Activated CD8-positive, alpha-beta T cell treated with anti-CD3 and anti-CD28 coated beads, Interleukin-2, amount 10 ng/mL, durations not matched to agents 7 days and 5 days (primary cell): ENCODE measurements at regions not wholly inside any gene's neighbourhood (a gene's known extent, or its start where the extent isn't known, plus 50 kb on each side); places are given as distances from the start of the nearest gene placed in this dataset.

Experiments
- ATAC-seq: fragments of 150-1000 bp; cut with Tn5 transposase; one replicate; pipeline ENCODE4 v1.10.0; 2021; ENCODE audit warnings: moderate library complexity
- CTCF ChIA-PET: fragments of 350-600 bp; sonication (Branson Sonifier 250); formaldehyde crosslinking; loops from one replicate; lab custom pipeline; 2021; ENCODE audit warnings: antibody characterized with exemption; lab: Charles Lee
- POLR2A ChIA-PET: fragments of 350-600 bp; sonication (Branson Sonifier 250); formaldehyde crosslinking; loops from one replicate; lab custom pipeline; 2021; ENCODE audit warnings: antibody characterized with exemption; lab: Charles Lee
- DNase-seq: peaks from one replicate; pipeline ENCODE4 v3.0.0-alpha.2; 2020
- H3K27ac Mint-ChIP-seq: one replicate; pipeline ENCODE4 v1.8.0; 2021; ENCODE audit warnings: mild to moderate bottlenecking, mixed read lengths
- H3K27me3 Mint-ChIP-seq: one replicate; pipeline ENCODE4 v1.8.0; 2021; ENCODE audit warnings: low read depth, mixed read lengths
- H3K36me3 Mint-ChIP-seq: one replicate; pipeline ENCODE4 v1.8.0; 2021; ENCODE audit warnings: low read depth, mixed read lengths
- H3K4me1 Mint-ChIP-seq: one replicate; pipeline ENCODE4 v1.8.0; 2021; ENCODE audit warnings: low read depth, mixed read lengths
- H3K4me3 Mint-ChIP-seq: one replicate; pipeline ENCODE4 v1.8.0; 2021; ENCODE audit warnings: mild to moderate bottlenecking, mixed read lengths
- H3K9me3 Mint-ChIP-seq: one replicate; pipeline ENCODE4 v1.8.0; 2022; ENCODE audit warnings: mixed read lengths; ENCODE audit not compliant: insufficient read depth

GRCh38 chr13:56837161-56837560 lies 303.6 kb upstream of the PRR20A start:
- no peak overlapping the region for H3K4me3 Mint-ChIP-seq
- ATAC-seq, result no peak
- no peaks in the 10 kb centered on the region for H3K4me1 Mint-ChIP-seq
- no peaks in the 10 kb centered on the region for H3K36me3 Mint-ChIP-seq
- no peaks in the 10 kb centered on the region for H3K27me3 Mint-ChIP-seq
- peaks cover 10% of the 10 kb centered on the region for H3K9me3 Mint-ChIP-seq
- DNase-seq, result no peak
- no peak overlapping the region for H3K27ac Mint-ChIP-seq
- CTCF ChIA-PET, result no interaction called here
- POLR2A ChIA-PET, result no interaction called here

GRCh38 chr13:56850852-56851251 lies 289.9 kb upstream of the PRR20A start:
- CTCF ChIA-PET, result no interaction called here
- DNase-seq (no peak), ATAC-seq (no peak)
- Mint-ChIP-seq H3K9me3 (peaks cover 19% of the 10 kb centered on the region), H3K36me3 (no peaks in the 10 kb centered on the region), H3K4me3 (no peak overlapping the region), H3K4me1 (no peaks in the 10 kb centered on the region), H3K27ac (no peak overlapping the region), H3K27me3 (no peaks in the 10 kb centered on the region)
- POLR2A ChIA-PET, result no interaction called here

DNA sequence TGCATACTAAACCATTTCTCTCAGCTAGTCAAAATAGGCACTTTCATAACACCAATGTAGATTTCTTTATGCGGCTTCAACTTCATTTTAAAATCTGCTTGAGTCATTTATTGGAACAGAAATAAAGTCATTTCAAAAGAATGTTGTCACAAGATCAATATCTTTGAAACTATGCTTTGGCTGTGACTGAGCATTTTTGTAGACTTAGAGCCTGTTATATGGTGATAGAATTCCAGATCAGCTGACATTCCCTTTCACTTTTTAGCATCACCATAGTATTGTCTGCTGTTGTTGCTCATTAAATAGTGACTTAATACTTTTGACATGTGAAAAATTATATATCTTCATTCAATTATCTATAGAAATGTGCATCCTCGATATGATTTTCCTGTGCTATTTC lies 279.2 kb upstream of the PRR20A start:
- CTCF ChIA-PET, result no interaction called here

DNA sequence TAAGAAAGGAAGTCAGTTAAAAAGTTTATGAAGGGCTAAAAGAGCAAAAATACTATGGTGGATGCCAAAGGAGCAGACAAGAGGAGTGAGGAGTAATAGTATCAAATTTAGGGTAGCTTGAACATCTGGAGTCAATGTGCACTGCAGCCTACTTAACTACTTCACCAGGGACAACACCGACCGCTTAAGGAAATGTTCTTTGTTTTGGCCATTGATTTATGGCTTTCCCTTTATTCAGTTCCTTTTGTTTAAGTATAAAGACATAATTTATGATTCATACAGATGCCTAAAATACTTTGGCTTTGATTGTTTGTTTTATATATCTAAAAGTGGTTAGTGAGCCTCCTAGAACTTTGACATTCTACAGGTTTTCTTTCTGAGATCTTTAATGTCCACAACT lies 276.3 kb upstream of the PRR20A start:
- ATAC-seq, result no peak
- CTCF ChIA-PET, result no interaction called here

More for the DNA sequence above, 279.2 kb upstream of the PRR20A start:
- Mint-ChIP-seq H3K27me3 (no peaks in the 10 kb centered on the region), H3K4me1 (no peaks in the 10 kb centered on the region), H3K9me3 (peaks cover 20% of the 10 kb centered on the region), H3K36me3 (no peaks in the 10 kb centered on the region), H3K4me3 (no peak overlapping the region), H3K27ac (no peak overlapping the region)
- POLR2A ChIA-PET, result no interaction called here
- no peak for ATAC-seq
- DNase-seq, result no peak

GRCh38 chr13:56865416-56865815 lies 275.3 kb upstream of the PRR20A start:
- Mint-ChIP-seq H3K4me1 (no peaks in the 10 kb centered on the region), H3K4me3 (no peak overlapping the region), H3K27ac (no peak overlapping the region), H3K27me3 (no peaks in the 10 kb centered on the region), H3K9me3 (peaks cover 21% of the 10 kb centered on the region), H3K36me3 (no peaks in the 10 kb centered on the region)
- ATAC-seq (no peak), DNase-seq (no peak)
- POLR2A ChIA-PET, result no interaction called here
- CTCF ChIA-PET, result no interaction called here

More for the DNA sequence above, 276.3 kb upstream of the PRR20A start:
- Mint-ChIP-seq H3K9me3 (peaks cover 21% of the 10 kb centered on the region), H3K27me3 (no peaks in the 10 kb centered on the region), H3K36me3 (no peaks in the 10 kb centered on the region), H3K27ac (no peak overlapping the region), H3K4me3 (no peak overlapping the region), H3K4me1 (no peaks in the 10 kb centered on the region)
- DNase-seq, result no peak
- POLR2A ChIA-PET, result no interaction called here

- POLR2A ChIA-PET, result no interaction called here
- Mint-ChIP-seq H3K27ac (no peak overlapping the region), H3K27me3 (no peaks in the 10 kb centered on the region), H3K4me3 (no peak overlapping the region), H3K9me3 (peaks cover 11% of the 10 kb centered on the region), H3K4me1 (no peaks in the 10 kb centered on the region), H3K36me3 (no peaks in the 10 kb centered on the region)
- DNase-seq (no peak), ATAC-seq (no peak)
- CTCF ChIA-PET, result no interaction called here
Measured at GRCh38 chr13:56869671-56870070, 271.0 kb upstream of the PRR20A start.

- Mint-ChIP-seq H3K27me3 (no peaks in the 10 kb centered on the region), H3K9me3 (peaks cover 10% of the 10 kb centered on the region), H3K36me3 (no peaks in the 10 kb centered on the region), H3K4me3 (no peak overlapping the region), H3K27ac (no peak overlapping the region), H3K4me1 (no peaks in the 10 kb centered on the region)
- ATAC-seq (no peak), DNase-seq (no peak)
- POLR2A ChIA-PET, result no interaction called here
- CTCF ChIA-PET, result no interaction called here
Measured at GRCh38 chr13:56886398-56886797, 254.3 kb upstream of the PRR20A start.

GRCh38 chr13:56888455-56888854 lies 252.3 kb upstream of the PRR20A start:
- CTCF ChIA-PET, result no interaction called here

GRCh38 chr13:56893843-56894242 lies 246.9 kb upstream of the PRR20A start:
- no peak overlapping the region for H3K27ac Mint-ChIP-seq
- ATAC-seq, result no peak
- H3K4me1 Mint-ChIP-seq, result no peaks in the 10 kb centered on the region
- DNase-seq, result no peak
- CTCF ChIA-PET, result no interaction called here
- no peaks in the 10 kb centered on the region for H3K36me3 Mint-ChIP-seq
- H3K4me3 Mint-ChIP-seq, result no peak overlapping the region
- H3K9me3 Mint-ChIP-seq, result peaks cover 26% of the 10 kb centered on the region
- H3K27me3 Mint-ChIP-seq, result no peaks in the 10 kb centered on the region
- POLR2A ChIA-PET, result no interaction called here

More at GRCh38 chr13:56888455-56888854, 252.3 kb upstream of the PRR20A start:
- no peak for ATAC-seq
- no peaks in the 10 kb centered on the region for H3K4me1 Mint-ChIP-seq
- peaks cover 20% of the 10 kb centered on the region for H3K9me3 Mint-ChIP-seq
- no peak overlapping the region for H3K27ac Mint-ChIP-seq
- no peak for DNase-seq
- no peaks in the 10 kb centered on the region for H3K27me3 Mint-ChIP-seq
- POLR2A ChIA-PET, result no interaction called here
- no peaks in the 10 kb centered on the region for H3K36me3 Mint-ChIP-seq
- no peak overlapping the region for H3K4me3 Mint-ChIP-seq

DNA sequence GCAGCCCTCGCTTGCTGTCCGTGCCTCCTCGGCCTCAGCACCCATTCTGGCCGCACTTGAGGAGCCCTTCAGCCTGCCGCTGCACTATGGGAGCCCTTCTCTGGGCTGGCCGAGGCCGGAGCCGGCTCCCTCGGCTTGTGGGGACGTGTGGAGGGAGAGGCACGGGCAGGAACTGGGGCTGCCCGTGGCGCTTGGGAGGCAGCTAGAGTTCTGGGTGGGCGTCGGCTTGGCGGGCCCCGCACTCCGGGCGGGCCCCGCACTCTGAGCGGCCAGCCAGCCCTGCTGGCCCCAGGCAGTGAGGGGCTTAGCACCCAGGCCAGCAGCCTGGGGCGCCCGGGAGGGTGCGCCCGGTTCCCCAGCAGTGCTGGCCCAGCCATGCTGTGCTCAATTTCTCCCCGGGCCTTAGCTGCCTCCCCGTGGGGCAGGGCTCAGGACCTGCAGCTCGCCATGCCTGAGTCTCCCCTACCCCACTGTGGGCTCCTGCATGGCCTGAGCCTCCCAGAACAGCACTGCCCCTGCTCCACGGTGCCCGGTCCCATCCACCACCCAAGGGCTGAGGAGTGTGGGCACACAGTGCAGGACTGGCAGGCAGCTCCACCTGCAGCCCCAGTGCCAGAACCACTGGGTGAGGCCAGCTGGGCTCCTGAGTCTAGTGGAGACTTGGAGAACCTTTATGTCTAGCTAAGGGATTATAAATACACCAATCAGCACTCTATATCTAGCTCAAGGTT lies 240.0 kb upstream of the PRR20A start:
- Mint-ChIP-seq H3K4me3 (no peak overlapping the region), H3K27ac (no peak overlapping the region), H3K4me1 (no peaks in the 10 kb centered on the region), H3K9me3 (peaks cover 8% of the 10 kb centered on the region), H3K36me3 (no peaks in the 10 kb centered on the region), H3K27me3 (no peaks in the 10 kb centered on the region)
- POLR2A ChIA-PET, result no interaction called here
- DNase-seq, result no peak
- no peak for ATAC-seq
- CTCF ChIA-PET, result no interaction called here

DNA sequence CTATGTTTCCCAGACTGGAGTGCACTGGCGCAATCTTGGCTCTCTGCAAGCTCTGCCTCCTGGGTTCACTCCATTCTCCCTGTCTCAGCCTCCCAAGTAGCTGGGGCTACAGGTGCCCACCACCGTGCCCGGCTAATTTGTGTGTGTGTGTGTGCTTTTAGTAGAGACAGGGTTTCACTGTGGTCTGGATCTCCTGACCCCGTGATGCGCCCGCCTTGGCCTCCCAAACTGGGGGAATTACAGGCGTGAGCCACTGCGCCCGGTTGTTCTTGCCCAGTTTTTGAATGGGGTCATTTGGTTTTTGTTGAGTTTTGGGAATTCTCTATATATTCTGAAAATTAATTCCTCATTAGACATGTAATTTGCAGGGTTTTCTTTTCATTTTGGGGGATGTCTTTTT lies 238.4 kb upstream of the PRR20A start:
- POLR2A ChIA-PET, result no interaction called here
- Mint-ChIP-seq H3K4me3 (no peak overlapping the region), H3K9me3 (peaks cover 6% of the 10 kb centered on the region), H3K27ac (no peak overlapping the region), H3K36me3 (no peaks in the 10 kb centered on the region), H3K4me1 (no peaks in the 10 kb centered on the region), H3K27me3 (no peaks in the 10 kb centered on the region)
- ATAC-seq, result no peak
- no peak for DNase-seq
- CTCF ChIA-PET, result no interaction called here

DNA sequence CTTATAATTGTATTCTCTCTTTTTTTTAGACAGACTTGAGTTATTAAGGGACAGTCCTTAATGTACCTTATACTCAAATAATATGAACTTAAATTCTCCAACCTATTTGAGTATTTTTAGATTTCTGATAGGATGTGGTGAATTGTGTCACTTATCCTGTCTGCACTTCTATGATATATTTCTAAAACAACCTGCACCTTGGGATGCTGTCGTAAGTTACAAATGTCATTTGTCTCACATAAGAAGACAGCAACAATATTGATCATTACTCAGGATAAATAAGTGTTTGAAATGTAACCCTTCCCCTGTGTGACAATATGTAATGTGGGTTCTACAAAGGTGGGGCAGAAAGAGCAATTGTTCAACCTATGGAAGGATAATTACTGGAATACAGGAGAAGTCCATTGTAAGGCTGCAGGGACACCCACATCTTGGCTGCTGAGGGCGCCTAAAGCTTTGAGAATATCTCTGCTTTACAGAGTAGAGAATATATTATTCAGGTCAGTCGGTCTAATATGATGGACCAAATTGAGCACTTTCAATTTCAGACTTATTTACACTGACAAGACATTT lies 236.9 kb upstream of the PRR20A start:
- Mint-ChIP-seq H3K27ac (no peak overlapping the region), H3K27me3 (no peaks in the 10 kb centered on the region), H3K36me3 (no peaks in the 10 kb centered on the region), H3K4me1 (no peaks in the 10 kb centered on the region), H3K4me3 (no peak overlapping the region), H3K9me3 (peaks cover 6% of the 10 kb centered on the region)
- CTCF ChIA-PET, result no interaction called here
- ATAC-seq (no peak), DNase-seq (no peak)
- POLR2A ChIA-PET, result no interaction called here
